ENCODE measurements at regions not wholly inside any gene's neighbourhood (a gene's known extent, or its start where the extent isn't known, plus 50 kb on each side); places are given as distances from the start of the nearest gene placed in this dataset.
A peak's percentile ranks its signal among the peaks of the same experiment; 100 is the strongest.

DNA sequence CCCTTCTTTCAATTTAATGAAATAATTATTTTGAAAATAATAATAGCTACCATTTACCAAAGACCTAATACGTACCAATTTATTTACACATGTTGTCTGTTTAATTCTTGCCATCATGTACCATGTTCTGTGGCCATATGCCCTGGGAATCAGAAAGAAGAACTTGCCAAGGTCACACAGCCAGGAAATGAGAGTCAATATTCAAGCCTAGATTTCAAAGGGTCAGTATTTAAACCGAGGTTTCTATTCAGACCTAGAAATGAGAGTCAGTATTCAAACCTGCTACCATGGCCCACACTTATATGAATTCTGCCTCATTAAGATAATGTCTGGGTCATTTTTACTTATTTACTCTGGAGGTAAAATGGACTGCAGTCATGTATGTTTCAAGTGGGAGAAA lies 103.6 kb upstream of the TBL1XR1 start:
- DNase-seq (ENCODE audit: low read depth, low spot score): no peak

DNA sequence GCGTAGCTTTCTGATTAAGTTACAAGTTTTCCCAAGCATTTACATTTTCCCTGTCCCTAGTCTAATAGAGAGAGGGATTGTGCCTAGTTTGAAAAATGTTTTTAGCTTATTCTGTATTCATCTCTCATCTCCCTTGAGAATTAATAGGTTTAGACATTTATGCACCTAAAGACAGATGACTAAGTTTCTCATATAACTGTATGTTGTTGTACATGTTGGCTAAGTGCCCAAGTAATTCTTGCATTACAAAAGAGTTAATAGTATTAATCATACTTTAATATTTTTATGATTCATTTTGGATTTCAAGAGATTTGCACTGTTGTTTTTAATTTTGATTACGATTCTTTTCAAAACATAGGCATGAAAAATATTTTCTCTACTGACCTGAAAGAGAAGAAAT lies 109.0 kb upstream of the TBL1XR1 start:
- DNase-seq (ENCODE audit: low read depth, low spot score): no peak

DNA sequence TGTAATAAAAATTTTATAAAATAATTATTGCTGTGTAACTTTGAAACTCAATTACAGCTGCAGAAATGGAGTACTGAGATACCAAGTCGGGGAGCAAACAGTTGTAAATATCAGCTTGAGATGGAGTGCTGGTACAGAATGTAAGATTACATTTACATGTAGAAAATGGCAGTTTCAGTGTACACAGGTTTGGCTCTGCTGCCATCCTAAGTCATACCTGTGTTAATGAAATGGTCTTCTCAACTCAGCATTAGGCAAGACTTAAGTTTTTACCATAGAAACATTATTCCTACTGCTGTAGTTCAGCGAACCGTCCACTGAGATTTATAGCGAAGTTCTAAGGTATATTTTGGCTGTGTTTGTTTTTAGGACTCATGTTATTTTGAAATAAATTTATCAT lies 110.1 kb upstream of the TBL1XR1 start:
- no peak for DNase-seq (ENCODE audit: low read depth, low spot score)

DNA sequence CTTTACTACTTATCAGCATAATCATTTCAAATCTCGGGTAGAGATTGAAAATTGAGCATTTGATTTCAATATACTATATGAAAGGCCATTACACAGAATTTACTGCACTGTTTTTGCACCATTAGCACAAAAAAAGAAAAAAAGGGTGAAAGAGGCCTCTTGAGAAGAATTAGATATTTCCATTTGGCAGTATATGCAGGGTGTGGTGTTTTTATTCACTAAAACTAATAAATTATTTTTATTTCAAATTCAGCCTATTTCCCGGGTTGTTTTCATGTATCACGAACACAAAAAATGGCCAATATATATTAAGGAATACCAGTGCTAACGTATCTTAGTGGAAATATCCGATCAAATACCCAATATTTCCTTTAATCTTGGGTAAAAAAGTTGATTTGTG lies 110.5 kb upstream of the TBL1XR1 start:
- DNase-seq (ENCODE audit: low read depth, low spot score): no peak

DNA sequence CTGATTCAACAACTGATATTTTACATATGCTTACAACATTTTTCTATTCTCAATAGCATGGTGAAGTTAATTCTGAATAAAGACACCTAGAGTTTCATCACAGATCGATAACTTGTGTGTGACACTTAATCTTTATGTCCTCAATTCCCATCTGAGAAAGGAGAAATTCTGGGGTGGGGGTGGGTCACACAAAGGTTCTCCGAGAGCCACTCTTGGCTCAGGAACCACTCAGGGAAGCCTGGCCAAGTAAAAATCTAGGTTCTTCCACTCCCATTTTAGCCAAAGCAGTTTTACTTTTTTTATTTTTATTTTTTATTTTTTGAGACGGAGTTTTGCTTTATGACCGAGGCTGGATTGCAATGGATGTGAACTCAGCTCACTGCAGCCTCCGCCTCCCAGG lies 111.0 kb upstream of the TBL1XR1 start:
- no peak for DNase-seq (ENCODE audit: low read depth, low spot score)

DNA sequence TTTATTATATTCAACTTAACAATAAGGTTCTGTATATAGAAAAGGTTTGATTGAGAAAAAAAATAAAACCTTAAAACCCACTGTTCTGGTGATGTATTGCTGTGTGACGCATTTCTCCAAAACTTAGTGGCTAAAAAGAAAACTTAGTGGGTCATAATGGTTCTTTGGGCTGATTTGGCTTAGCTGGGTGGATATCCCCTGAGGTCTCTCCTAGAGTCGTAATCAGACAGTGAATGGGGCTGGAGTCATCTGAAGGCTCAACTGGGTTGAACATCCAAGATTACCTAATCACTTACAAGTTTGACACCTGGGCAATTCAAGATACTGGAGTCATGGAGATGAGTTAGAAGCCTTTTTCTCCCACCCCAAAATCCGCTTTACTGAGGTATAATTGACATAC lies 111.6 kb upstream of the TBL1XR1 start:
- DNase-seq (ENCODE audit: low read depth, low spot score): no peak

DNA sequence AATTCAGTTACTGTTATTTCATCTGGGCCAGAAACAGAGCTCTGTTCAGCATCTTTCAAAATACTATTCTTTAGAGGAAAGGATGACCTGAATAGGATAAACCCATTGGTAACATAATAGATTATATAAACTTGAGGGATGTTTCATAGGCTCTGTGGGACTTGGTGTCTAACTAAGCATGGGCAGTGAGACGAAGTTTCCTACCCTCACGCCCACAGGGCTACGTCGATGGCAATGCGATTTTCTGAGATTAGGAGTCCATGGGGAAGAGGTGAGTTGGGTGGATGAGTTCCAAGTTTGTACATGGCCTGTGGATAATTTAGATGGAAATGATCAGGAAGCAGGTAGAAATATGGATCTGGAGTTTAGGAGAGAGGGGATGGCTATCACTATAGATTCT lies 115.2 kb upstream of the TBL1XR1 start:
- DNase-seq (ENCODE audit: low read depth, low spot score): no peak

DNA sequence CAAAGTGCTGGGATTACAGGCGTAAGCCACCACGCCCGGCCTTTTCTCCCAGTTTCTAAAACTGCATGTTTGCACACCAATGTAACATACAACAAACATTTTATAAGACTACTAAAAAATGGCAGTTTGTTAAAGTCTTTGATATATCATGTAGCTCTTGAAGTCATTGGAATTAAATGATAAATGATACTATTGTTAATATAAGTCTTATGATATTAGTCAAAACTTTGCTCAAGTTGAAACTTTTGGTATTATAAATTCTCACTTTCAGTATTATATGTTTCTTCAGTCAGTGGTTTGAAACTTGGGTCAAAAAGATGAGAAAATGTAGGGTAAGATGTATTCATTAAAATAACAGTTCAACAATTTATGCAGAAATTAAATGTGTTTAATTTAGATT lies 117.6 kb upstream of the TBL1XR1 start:
- no peak for DNase-seq (ENCODE audit: low read depth, low spot score)

DNA sequence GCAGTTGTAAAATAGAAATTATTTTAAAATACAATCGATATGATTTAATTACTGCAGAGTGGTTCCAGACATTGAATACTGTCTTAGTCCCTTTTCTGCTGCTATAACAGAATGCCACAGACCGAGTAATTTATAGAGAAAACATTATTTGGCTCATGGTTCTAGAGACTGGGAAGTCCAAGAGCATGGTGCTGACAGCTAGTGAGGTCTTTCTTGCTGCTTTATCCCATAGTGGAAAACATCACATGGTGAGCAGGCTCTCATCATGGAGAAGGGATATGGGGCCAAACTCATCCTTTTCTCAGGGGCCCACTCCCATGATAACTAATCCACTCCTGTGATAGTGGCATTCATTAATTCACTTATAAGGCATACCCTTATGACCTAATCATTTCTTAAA lies 120.0 kb upstream of the TBL1XR1 start:
- no peak for DNase-seq (ENCODE audit: low read depth, low spot score)

DNA sequence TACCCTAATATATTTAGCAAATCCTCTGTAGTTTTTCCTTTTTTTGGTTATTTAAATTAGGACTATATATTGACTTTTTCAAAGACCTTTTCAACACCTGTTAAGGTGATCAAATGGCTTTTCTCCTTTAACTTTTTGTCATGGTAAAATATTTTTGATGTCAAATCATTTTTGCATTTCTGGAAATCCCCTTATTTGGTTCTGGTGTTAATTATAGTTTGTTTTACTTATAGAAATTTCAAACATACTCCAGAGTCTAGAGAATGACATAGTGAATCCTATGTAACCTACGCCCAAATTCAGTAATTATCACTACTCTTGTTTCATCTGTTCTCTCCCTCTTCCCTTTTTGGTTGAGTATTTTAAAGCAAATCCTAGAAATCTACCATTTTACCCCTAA lies 121.3 kb upstream of the TBL1XR1 start:
- DNase-seq (ENCODE audit: low read depth, low spot score): no peak

DNA sequence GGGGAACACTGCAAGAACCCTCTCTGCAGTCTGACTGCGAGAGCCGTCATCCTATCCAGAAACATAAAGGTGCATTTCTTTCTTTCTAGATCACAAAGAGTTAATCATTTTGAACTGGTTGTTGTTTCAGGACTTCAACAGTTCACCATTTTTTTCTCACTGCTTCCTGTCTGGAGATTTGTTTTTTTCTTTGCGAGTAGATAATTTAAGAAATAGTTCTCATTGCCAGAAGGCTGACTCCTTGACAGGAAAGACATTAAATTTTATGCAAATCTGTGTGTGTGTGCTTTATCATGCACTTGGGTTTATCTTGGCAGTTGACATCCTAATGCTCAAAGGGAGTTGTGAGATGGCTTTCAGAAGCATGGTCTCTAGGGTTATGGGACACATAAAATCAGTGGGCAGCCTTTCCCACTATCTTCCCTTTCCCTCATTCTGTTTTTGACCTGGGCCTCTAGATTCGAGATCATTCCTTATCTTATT lies 123.5 kb upstream of the TBL1XR1 start:
- DNase-seq (ENCODE audit: low read depth, low spot score): no peak

DNA sequence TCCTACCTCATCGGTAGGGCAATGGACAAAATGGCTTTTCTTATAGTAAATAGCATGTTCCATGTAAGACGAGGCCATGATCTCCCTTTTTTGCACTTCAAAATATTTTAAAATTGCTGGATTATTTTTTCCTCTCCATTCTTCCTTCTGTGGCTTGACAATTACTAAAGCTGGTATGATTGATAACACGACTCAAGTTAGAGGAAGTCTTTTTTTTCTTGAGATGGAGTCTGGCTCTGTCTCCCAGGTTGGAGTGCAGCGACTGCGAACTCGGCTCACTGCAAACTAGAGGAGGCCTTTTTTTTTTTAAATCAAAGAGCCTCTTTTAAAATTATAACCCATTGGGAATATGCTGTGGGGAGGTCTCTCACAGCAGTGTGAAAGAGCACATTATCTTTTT lies 124.5 kb upstream of the TBL1XR1 start:
- DNase-seq (ENCODE audit: low read depth, low spot score): no peak

DNA sequence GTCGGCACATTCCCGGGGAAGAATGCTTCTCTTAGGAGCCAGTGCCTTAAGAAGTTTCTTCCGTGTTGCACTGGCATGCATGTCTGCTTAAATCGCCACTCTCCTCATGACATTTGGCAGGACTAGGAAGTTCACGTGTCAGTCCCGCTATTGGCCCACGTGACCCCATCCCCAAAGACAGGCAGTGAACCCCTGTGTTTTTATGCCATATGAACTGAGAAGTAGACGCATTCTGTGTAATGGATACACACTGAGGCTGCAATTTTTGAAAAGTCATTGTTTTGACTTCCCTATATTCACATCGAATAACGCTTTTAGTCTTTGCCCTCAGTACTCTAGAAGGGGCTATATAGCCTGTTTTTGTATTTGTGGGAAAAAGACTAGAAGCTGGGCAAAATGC lies 125.6 kb upstream of the TBL1XR1 start:
- no peak for DNase-seq (ENCODE audit: low read depth, low spot score)

DNA sequence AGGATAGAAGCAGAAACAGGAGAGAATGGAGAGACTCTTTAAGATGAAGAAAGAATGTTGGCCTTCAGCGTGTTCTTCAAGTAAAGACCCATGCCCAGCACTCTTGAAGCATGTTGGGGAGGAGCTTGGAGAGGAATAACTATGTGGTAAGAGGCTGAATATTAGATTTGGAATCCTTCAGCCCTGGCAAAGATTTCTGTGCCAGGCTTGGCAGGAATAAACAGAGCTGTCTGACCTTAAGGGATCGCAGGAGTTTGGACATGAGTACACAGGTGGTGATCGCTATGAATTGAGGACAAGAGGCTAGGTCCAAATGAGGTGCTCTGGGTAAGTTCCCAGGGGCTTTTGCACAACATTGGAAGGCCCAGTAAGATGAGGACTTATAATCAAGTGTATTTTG lies 132.6 kb upstream of the TBL1XR1 start:
- DNase-seq (ENCODE audit: low read depth, low spot score): no peak

DNA sequence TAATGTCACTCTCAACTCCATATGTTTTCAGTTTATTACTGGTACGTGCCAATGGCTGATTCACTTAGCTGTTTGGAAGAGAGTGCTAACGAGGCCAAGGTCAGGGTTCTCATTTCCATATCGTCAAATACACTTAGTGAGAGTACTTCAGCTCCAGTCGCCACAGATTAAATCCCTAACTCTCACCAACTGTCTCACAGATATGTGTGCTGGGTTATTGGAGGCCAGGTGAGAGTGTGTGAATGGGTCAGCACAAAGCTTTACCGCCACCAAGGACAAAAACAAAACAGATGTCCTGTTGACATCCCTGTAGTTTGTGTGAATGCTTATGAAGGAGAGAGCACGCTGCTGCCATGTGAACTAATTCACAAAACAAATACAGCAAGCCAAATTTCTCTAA lies 133.5 kb upstream of the TBL1XR1 start:
- no peak for DNase-seq (ENCODE audit: low read depth, low spot score)

DNA sequence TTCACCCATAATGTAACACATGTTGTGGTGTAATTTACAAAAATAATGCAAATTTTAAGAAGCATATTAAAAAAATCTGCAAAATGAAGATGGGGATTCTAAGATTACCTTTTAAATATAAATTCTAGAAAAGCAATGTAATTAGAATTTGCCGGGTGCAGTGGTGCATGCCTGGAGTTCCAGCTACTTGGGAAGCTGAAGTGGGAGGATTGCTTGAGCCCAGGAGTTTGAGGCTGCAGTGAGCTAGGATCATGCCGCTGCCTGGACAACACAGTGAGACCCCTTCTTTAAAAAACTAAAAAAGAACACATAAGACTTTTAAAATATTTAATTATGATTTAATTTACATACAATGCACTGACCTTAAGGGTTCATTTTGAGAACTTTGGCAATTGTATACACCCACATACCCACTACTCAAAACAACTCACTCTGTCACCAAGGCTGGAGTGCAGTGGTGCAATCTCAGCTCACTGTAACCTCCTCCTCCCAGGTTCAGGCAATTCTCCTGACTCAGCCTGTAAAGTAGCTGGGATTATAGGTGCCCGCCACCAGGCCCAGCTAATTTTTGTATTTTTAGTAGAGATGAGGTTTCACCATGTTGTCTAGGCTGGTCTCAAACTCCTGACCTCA lies 134.0 kb upstream of the TBL1XR1 start:
- DNase-seq (ENCODE audit: low read depth, low spot score): no peak

DNA sequence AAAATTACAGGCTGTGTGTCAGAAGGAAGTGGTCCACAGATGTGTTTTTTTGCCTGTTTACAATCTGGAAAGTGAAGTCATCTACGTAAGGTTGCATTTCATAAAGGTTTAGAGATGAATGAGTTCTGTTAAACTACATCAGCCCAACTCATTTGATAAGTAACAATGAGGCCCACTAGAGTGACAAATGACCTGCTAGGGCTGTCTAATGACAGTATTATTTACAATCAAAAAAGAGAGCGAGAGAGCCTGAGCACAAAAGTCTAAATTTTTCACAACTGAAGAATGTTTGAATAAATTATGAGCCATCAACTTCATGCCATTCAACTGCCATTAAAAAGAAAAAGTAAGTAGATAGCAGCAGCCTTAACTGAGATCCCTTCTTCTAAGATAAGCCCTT lies 135.7 kb upstream of the TBL1XR1 start:
- no peak for DNase-seq (ENCODE audit: low read depth, low spot score)

DNA sequence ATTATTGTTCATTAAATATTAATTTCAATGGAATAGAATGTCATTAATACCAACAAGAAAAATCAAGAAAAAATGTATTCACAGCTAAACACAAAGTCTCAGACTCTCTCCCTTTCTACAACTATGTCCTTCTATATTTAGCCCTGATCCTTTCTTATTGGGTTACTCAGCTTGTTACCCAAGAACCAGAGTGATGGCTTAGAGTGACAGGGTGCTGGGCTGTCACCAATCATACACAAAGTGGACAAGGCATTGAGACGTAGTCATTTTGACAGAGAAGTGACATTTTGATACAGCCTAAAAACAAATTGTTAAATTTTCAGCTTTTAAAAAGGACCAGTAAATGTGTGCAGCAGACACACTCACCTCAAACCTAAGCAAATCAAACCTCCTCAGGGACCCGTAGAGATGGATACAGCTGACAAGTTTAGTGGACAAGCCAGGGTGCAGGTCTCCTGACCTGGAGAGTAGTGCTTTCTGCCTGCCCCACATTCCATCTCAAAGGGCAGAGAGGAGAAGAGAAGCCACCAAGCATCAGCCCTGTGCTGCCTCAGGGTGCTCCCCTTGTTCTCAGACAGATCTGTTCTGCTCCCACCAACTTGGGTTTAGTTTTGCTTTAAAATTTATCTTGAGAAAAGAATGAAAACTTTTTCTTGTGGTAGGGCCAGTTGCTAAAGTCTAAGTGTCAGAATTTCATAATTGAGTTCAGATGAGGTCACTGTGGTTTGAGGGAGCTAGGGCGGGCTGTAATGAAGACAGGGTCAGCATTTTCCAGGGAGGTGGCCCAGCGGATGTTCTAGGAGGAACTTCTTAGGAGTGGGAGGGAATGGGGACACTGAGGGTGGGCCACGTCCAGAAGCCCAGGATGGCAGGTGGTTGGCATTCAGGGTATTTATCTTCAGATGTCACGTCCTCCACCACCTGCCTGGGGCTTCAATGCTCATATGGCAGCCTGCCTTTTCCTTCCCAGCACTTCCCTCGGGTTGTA lies 136.5 kb upstream of the TBL1XR1 start:
- DNase-seq (ENCODE audit: low read depth, low spot score): no peak

DNA sequence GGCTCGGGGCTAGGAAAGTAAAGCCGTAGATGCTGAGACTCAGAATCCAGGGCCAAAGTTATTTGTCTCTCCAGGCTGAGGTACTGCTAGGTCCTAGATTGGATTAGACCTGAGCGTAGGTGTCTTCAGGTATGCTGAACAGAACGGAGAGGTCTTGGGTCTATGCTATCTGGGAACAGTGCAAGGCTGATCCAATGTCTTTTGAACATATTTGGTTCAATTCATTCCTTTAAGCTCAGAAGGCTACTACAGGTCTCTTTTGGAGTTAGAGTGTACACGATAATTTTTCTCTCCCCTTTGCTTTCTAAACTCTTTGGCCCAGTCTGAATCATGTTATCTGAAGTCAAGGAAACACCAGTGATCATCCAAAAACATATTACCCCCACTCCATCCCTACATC lies 137.5 kb upstream of the TBL1XR1 start:
- no peak for DNase-seq (ENCODE audit: low read depth, low spot score)

DNA sequence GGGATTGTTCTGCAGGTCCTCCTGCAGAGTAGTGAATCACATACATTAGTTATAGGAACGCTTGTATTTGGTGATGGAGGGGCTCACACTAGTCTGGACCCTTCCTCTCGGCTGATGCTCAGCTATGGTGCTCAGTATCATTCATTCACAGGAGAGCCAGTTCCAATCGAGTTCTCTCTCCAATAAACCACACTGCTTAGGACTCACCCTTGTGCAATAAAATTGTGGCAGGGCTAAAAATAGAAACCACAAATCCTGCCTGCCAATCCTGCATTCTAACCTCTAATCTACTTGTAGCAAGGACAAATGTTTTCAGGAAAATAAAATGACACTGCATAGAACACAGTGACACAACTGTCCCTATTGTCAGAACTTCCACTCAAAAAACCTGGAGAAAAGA lies 138.4 kb upstream of the TBL1XR1 start:
- no peak for DNase-seq (ENCODE audit: low read depth, low spot score)

DNA sequence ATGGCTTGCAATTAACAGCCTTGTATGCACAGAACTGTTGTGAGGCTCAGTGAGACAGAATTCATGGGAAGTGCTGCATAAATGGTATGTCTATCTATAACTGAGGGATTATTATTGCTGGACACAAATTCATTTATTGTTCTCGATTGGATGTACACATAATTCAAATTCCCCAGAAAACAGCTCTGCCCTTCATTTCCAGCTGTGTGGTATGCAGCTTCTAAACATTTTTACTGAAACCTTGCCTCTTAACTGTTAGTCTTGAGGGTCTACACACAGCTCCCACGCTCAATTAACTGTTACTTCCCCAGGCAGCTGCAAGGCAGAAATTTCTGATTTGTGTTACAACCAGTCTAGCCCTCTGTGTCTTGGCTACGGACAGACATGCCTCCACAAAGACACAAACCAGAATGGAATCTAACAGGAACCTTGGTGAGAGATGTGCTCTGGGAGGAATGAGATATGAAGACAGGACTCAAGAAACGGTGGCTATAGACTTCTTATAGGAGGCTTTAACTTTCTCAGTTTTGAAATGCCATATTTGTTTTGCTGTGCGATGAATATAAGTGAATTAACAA lies 139.7 kb upstream of the TBL1XR1 start:
- no peak for DNase-seq (ENCODE audit: low read depth, low spot score)

DNA sequence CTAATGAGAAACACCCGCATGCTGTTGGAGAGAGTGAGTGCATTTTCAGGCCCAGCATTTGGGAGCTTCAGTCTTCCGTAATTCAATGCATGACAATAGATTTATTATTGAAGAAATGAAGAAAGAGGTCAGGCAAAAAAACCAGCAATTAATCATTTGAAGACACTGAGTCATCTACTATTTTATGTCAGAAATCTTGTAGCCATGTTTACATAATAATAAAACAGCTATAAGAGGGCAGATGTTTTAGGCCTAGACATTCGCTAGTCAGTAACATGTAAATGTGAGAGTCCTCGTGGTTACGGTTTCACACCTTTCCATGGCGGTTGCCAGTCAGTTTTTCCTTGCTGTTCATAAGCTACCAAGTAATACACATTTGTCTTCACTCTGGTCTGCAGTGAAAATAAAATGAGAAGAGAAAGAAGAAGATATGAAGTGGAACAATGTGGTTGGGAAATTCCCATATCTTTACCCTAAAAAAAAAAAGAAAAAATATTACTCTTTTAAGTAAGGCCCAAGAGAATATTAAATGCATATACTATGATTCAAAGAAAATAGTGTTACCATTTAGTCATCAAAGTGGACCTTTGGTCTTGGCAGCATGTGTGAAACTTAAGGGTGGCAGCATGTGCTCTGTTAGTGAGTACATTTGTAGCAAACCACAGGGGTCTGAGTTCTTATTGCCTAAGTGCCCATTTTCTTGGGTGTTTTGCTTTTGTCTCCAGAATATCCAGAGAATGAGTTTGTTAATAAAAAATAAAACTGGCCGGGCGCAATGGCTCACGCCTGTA lies 140.5 kb upstream of the TBL1XR1 start:
- DNase-seq (ENCODE audit: low read depth, low spot score): peak; percentile 22

All from activated CD4-positive, CD25-positive, alpha-beta regulatory T cell treated with anti-CD3 and anti-CD28 coated beads, Interleukin-2, amount 50 U/mL, for 16 hours (primary cell).